ENCODE measurements at regions not wholly inside any gene's neighbourhood (a gene's known extent, or its start where the extent isn't known, plus 50 kb on each side); places are given as distances from the start of the nearest gene placed in this dataset.
"Not testable (repeated sequence)": the region's sequence is repeated elsewhere in the genome, so short reads cannot be mapped to it uniquely, and the experiment has no call there.

DNA sequence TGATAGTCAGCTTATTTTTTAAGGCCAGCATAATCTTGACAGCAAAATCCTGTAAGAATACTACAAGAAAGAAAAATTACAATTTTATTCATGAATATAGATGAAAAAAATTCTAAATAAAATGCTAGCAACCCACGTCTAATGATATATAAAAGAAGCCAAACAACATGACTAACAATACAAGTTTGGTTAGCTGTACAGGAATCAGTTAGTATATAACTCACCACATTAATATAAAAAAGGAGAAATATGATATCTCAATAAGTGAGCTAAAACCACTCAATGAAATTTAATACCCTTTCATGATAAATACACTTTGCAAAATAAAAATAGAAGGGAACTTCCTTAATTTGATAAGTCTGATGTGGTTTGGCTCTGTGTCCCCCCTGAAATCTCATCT lies 139.7 kb upstream of the MAN2A1 start:
- Histone ChIP-seq H3K4me1 (no peaks in the 10 kb centered on the region), H3K27me3 (no peaks in the 10 kb centered on the region), H3K27ac (no peak overlapping the region), H3K9me3 (no peaks in the 10 kb centered on the region), H3K36me3 (no peaks in the 10 kb centered on the region), H3K4me3 (no peak overlapping the region)
- DNase-seq: no peak
- in situ Hi-C loops (cut with MboI; ENCODE audit: low pct_ligation_motif_present in 1 of 4, low pct_unique_long_range_greater_than_20kb in 1 of 4, low sequenced_read_pairs in 3 of 4) (no loop called here), intact Hi-C loops (cut with DNase I; ENCODE audit: low total_unique reads) (no loop called here)
- 67 to 79% methylated on average over 1 of the region's 1 CpG for WGBS, 2 donors (ENCODE audit: low coverage in 1 of 2)
- TF ChIP-seq POLR2AphosphoS5 (IDR thresholded peaks at IDR 0.05) (no peak), CTCF (IDR thresholded peaks at IDR 0.05) (no peak), EP300 (IDR thresholded peaks at IDR 0.05; ENCODE audit: low read depth) (no peak), POLR2A (IDR thresholded peaks at IDR 0.05) (no peak)

DNA sequence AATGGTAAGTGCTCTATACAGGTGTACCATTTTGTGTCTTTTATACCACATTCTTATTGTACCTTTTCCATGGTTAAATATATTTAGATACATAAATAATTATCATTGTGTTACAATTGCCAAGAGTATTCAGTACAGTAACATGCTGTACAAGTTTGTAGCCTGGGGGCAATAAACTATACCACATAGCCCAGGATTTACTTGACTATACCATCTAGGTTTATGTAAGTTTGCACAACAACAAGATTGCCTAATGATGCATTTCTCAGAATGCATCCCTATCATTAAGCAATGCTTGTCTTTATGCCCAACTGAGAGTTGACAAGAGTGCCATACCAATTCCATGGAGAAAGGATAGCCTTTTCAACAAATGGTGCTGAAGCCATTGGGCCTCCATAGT lies 136.7 kb upstream of the PJA2 start:
- in situ Hi-C loops (cut with MboI; ENCODE audit: low pct_ligation_motif_present in 1 of 4, low pct_unique_long_range_greater_than_20kb in 1 of 4, low sequenced_read_pairs in 3 of 4) (no loop called here), intact Hi-C loops (cut with DNase I; ENCODE audit: low total_unique reads) (no loop called here)
- H3K4me3 ChIP-seq: no peak overlapping the region
- no peaks in the 10 kb centered on the region for H3K4me1 ChIP-seq
- H3K36me3 ChIP-seq: no peaks in the 10 kb centered on the region
- DNase-seq: no peak
- no peaks in the 10 kb centered on the region for H3K27me3 ChIP-seq
- TF ChIP-seq POLR2AphosphoS5 (IDR thresholded peaks at IDR 0.05): no peak
- TF ChIP-seq POLR2A (IDR thresholded peaks at IDR 0.05): no peak
- TF ChIP-seq EP300 (IDR thresholded peaks at IDR 0.05; ENCODE audit: low read depth): no peak
- no peak for TF ChIP-seq CTCF (IDR thresholded peaks at IDR 0.05)
- no peak overlapping the region for H3K27ac ChIP-seq
- H3K9me3 ChIP-seq: no peaks in the 10 kb centered on the region

DNA sequence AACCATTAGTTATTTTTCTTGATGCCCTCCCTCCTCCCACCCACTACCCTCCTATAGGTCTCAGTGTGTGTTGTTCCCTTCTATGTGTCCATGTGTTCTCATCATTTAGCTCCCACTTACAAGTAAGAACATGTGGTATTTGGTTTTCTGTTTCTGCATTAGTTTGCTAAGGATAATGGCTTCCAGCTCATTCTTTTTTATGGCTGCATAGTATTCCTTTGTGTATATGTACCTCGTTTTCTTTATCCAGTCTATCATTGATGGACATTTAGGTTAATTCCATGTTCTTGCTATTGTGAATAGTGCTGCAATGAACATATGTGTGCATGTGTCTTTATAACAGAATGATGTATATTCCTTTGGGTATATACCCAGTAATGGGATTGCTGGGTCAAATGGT lies 135.1 kb upstream of the PJA2 start:
- H3K27ac ChIP-seq; in situ Hi-C loops (cut with MboI; ENCODE audit: low pct_ligation_motif_present in 1 of 4, low pct_unique_long_range_greater_than_20kb in 1 of 4, low sequenced_read_pairs in 3 of 4); H3K4me1 ChIP-seq; H3K4me3 ChIP-seq; DNase-seq; intact Hi-C loops (cut with DNase I; ENCODE audit: low total_unique reads); H3K9me3 ChIP-seq; H3K36me3 ChIP-seq; H3K27me3 ChIP-seq: not testable (repeated sequence)
- 25 to 50% methylated on average over 1 of the region's 1 CpG for WGBS, 2 donors (ENCODE audit: low coverage in 1 of 2)

GRCh38 chr5:109538692-109539091 lies 128.9 kb upstream of the PJA2 start:
- H3K9me3 ChIP-seq; intact Hi-C loops (cut with DNase I; ENCODE audit: low total_unique reads); H3K4me3 ChIP-seq; H3K4me1 ChIP-seq; H3K27me3 ChIP-seq; DNase-seq; H3K27ac ChIP-seq; H3K36me3 ChIP-seq; in situ Hi-C loops (cut with MboI; ENCODE audit: low pct_ligation_motif_present in 1 of 4, low pct_unique_long_range_greater_than_20kb in 1 of 4, low sequenced_read_pairs in 3 of 4): not testable (repeated sequence)
- 71 to 88% methylated on average over 1 of the region's 1 CpG for WGBS, 2 donors (ENCODE audit: low coverage in 1 of 2)

DNA sequence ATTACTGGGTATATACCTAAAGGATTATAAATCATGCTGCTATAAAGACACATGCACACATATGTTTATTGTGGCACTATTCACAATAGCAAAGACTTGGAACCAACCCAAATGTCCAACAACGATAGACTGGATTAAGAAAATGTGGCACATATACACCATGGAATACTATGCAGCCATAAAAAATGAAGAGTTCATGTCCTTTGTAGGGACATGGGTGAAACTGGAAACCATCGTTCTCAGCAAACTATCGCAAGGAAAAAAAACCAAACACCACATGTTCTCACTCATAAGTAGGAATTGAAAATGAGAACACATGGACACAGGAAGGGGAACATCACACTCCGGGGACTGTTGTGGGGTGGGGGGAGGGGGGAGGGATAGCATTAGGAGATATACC lies 125.3 kb upstream of the PJA2 start:
- intact Hi-C loops (cut with DNase I; ENCODE audit: low total_unique reads); H3K27me3 ChIP-seq; H3K9me3 ChIP-seq; H3K27ac ChIP-seq; H3K36me3 ChIP-seq; H3K4me3 ChIP-seq; DNase-seq; in situ Hi-C loops (cut with MboI; ENCODE audit: low pct_ligation_motif_present in 1 of 4, low pct_unique_long_range_greater_than_20kb in 1 of 4, low sequenced_read_pairs in 3 of 4); H3K4me1 ChIP-seq: not testable (repeated sequence)
- WGBS, 2 donors (ENCODE audit: low coverage in 1 of 2): 97% methylated on average over 3 of the region's 4 CpGs; no CpG with 5 or more reads in 1 of the 2 donors

- Histone ChIP-seq H3K27ac (no peak overlapping the region), H3K4me3 (no peak overlapping the region), H3K27me3 (no peaks in the 10 kb centered on the region), H3K4me1 (no peaks in the 10 kb centered on the region), H3K36me3 (no peaks in the 10 kb centered on the region), H3K9me3 (no peaks in the 10 kb centered on the region)
- 71 to 76% methylated on average over 3 to 4 of the region's 4 CpGs for WGBS, 2 donors (ENCODE audit: low coverage in 1 of 2)
- no peak for DNase-seq
- in situ Hi-C loops (cut with MboI; ENCODE audit: low pct_ligation_motif_present in 1 of 4, low pct_unique_long_range_greater_than_20kb in 1 of 4, low sequenced_read_pairs in 3 of 4): no loop called here
- no peak for TF ChIP-seq POLR2AphosphoS5 (IDR thresholded peaks at IDR 0.05)
- no peak for TF ChIP-seq POLR2A (IDR thresholded peaks at IDR 0.05)
- TF ChIP-seq CTCF (IDR thresholded peaks at IDR 0.05): no peak
- no peak for TF ChIP-seq EP300 (IDR thresholded peaks at IDR 0.05; ENCODE audit: low read depth)
- intact Hi-C loops (cut with DNase I; ENCODE audit: low total_unique reads): no loop called here
These were observed 124.0 kb upstream of the PJA2 start for GRCh38 chr5:109533751-109534272.
